ENCODE measurements at regions not wholly inside any gene's neighbourhood (a gene's known extent, or its start where the extent isn't known, plus 50 kb on each side); places are given as distances from the start of the nearest gene placed in this dataset.
"Not testable (repeated sequence)": the region's sequence is repeated elsewhere in the genome, so short reads cannot be mapped to it uniquely, and the experiment has no call there.

DNA sequence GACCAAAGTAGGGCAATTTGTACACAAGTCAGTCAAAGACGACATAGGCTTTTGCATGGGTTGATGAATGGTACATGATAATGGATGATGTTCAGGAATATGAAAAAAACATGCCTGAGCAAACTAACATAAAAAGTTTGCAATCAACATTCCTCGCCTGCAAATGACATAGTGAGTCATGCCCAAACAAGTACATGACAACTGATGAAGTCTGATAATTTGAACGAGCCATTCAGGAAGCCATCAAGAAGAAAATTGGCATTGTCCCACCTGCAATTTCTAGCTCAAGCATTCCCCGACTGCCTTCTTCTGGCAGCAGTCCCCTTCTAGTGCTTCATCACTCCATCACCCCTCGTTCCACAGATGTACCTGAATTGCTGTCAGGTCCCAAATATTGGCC, 118.4 kb upstream of the NR5A2 start:
- no peak for DNase-seq (ENCODE audit: low read depth in 3 of 3)

DNA sequence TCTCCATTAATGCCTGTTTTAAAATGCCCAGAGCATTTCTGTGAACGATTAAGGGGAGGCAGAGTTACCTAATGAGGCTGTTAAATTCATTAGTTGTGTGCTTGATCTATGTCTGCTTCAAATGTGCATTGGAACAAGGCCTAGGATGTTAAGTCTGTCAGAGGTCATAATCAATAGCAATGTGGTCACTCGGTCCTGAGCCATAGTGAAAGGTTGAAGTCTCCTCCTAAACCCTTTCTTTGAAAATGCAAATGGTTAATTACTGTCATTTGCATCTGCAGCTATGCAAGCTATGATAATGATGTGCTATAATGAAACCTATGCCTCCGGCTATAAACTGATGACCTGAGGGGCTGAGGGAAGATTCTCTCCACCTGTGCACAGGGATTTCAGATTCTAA, 114.2 kb upstream of the NR5A2 start:
- no peak for DNase-seq (ENCODE audit: low read depth in 3 of 3)

DNA sequence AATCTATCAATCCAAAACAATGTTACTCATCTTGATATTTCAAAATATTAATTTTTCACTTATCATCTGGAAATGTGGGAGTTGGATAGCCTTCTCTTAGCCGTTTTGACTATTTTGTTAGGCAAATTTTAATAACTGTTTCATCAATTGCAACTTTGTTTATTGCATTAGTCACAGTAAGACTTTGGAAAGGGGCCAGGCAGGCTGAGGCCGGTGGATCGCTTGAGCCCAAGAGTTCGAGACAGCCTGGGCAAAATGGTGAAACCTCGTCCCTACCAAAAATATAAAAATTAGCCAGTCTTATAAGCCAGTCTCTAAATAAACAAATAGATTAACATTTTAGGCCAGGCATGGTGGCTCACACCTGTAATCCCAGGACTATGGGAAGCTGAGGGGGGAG, 113.0 kb upstream of the NR5A2 start:
- no peak for DNase-seq (ENCODE audit: low read depth in 3 of 3)

DNA sequence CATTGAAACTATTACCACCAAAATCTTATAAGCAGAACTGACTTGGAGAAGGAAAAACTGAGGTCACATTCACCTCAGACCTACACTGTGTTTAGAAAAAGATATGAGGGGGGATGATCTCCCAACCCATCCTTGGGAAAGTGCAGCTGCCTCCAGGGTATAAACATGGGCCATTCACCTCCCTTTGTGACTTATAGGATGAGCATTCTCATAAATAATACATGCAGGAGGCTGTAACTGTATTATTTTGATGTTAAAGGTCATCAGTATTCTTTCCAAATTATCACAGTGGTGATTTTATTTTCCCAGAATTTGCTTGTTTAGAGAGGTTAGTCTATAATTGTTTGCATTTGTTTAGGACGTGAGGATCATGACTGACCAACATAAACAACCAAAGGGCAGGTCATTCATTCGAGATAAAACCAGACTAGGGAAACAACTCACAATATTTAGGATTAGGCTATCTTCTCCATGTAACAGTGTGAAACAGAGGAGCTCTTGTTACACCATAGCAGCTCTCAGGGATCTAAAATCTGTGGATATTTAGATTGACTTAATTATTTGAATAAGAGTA, 109.2 kb upstream of the NR5A2 start:
- DNase-seq (ENCODE audit: low read depth in 3 of 3), result no peak

- no peak for DNase-seq (ENCODE audit: low read depth in 3 of 3)
Observed at GRCh38 chr1:199920635-199921034, 106.9 kb upstream of the NR5A2 start.

GRCh38 chr1:199929556-199929955, 98.0 kb upstream of the NR5A2 start:
- no peak for DNase-seq (ENCODE audit: low read depth in 3 of 3)

- DNase-seq (ENCODE audit: low read depth in 3 of 3), result not testable (repeated sequence)
Observed at GRCh38 chr1:199930067-199930466, 97.4 kb upstream of the NR5A2 start.

DNA sequence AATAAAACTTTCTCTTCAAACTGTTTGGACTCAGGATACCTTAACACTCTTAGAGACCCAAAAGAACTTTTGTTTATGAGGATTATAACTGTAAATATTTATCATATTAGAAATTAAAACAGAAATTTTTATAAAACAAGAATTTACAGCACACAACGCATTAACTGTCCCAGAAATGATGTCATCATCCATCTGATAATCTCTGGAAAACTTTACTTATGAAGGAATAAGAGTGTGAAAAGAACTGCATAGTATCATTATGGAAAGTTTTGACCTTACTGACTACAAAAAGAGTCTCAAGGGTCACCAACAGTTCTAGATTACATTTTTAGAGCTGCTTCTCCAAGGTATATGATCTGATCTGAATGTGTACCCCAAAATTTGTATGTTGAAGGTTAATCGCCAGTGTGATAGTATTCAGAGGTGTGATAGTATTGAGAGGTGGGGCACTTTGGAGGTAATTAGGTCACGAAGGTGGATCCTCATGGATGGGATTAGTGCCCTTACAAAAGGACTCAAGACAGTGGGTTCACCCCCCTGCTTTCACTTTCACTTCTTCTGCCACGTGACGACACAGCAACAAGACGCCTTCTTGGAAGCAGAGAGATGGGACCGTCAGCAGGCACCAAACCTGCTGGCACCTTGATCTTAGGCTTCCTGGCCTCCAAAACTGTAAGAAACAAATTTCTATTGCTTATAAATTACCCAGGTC, 95.7 kb upstream of the NR5A2 start:
- DNase-seq (ENCODE audit: low read depth in 3 of 3), result peak in 1 of 3 experiments; percentile 2

DNA sequence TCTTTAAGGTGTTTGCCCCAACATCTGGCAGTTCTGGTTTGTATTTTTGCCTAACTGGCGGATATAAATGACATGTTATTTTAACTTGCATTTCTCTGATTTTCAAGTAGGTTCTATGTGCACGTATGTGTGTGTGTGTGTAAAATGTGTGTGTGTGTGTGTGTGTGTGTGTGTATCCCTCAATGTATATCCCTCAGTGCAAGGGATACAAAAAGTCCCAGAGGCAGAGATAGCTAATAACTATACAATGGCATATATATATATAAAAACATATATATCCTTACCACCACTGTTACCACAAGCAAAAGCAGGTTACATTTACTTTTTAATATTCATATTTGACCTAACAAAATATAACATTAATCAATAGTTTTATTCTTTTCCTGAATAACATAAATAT, 95.0 kb upstream of the NR5A2 start:
- no peak for DNase-seq (ENCODE audit: low read depth in 3 of 3)

DNA sequence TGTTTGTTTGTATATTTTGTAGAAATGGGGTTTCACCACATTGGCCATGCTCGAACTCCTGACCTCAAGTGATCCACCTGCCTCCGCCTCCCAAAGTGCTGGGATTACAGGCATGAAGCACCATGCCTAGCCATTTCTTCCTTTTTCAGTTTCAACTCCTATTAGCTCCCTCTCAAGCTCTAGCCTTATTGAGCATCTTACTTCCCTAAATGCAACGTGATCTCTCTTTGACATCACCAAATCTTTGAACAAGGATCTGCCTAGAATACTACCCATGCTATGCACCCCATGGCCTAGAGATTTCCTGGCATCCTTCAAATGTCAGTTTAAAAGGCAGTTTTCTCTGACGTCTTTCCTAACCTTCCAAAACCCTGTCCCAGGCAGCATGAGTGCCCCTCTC, 91.1 kb upstream of the NR5A2 start:
- no peak for DNase-seq (ENCODE audit: low read depth in 3 of 3)

- DNase-seq (ENCODE audit: low read depth in 3 of 3), result no peak
Observed at GRCh38 chr1:199937161-199937560, 90.3 kb upstream of the NR5A2 start.

GRCh38 chr1:199937661-199938060, 89.8 kb upstream of the NR5A2 start:
- no peak for DNase-seq (ENCODE audit: low read depth in 3 of 3)

DNA sequence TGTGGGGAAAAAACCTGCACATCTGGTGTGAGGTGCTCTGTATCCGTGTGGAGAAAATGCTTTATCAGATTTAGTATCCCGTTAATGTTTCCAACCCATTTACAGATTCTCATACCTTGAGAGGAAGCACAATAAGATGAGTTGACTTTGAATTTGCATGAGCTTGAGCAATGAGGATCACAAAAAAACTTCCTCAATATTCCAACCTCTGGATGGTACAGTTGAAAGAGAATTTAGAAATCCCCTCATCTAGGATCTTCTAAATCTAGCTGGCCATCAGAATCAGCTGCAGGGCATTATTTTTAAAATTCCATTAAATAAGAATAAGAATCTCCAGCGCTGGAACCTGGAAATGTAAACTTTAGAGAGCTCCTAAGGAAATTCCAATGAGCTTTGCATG, 82.5 kb upstream of the NR5A2 start:
- no peak for DNase-seq (ENCODE audit: low read depth in 3 of 3)

- no peak for DNase-seq (ENCODE audit: low read depth in 3 of 3)
Observed at GRCh38 chr1:199945591-199945990, 81.9 kb upstream of the NR5A2 start.

- no peak for DNase-seq (ENCODE audit: low read depth in 3 of 3)
Observed at GRCh38 chr1:199946305-199947155, 81.0 kb upstream of the NR5A2 start.

DNA sequence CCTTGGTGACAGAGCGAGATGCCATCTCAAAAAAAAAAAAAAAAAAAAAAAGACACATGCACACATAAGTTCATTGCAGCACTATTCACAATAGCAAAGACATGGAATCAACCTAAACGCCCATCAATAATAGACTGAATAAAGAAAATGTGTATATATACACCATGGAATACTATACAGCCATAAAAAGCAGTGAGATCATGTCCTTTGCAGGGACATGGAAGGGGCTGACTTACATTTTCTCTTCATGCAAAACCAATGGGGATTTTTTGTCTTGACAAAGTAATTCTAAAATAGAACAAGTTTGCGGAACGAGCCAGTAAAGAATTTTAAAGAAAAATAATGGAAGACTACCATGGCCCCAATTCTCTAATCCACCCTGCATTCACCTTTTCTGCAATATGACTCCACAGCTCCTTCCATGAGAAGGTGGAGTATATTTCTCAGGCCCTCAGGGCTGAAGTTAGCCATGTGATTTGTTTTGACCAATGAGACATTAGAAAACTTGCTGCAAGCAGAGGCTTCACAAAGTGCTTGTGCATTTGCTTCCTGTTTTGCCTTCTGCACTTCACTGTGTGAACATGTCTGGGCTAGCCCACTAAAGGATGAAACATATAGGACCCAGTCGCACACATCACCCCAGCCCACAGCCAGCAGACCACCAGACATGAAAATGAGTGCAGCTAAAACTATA, 78.8 kb upstream of the NR5A2 start:
- no peak for DNase-seq (ENCODE audit: low read depth in 3 of 3)

- DNase-seq (ENCODE audit: low read depth in 3 of 3), result not testable (repeated sequence)
Observed at GRCh38 chr1:199951005-199951404, 76.5 kb upstream of the NR5A2 start.

DNA sequence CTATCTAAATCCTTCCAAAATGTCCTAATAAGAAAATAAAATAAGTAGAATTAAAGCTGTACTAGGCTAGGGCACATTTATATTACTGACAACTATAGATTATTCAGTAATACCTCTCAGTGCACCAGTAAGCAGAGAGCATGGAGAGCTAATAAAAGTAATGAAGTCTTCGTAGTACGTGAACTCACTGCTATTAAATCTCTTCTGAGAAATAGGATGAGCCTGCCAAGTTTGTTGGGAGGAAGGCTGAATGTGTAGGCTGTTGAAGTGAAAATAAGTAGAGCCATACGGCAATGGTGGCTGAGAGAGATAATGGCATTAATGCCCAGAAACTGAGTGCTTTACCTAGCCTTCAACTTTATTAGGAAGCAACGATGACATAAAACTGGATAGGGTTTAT, 73.9 kb upstream of the NR5A2 start:
- no peak for DNase-seq (ENCODE audit: low read depth in 3 of 3)

- no peak for DNase-seq (ENCODE audit: low read depth in 3 of 3)
Observed at GRCh38 chr1:199954699-199955098, 72.8 kb upstream of the NR5A2 start.

DNA sequence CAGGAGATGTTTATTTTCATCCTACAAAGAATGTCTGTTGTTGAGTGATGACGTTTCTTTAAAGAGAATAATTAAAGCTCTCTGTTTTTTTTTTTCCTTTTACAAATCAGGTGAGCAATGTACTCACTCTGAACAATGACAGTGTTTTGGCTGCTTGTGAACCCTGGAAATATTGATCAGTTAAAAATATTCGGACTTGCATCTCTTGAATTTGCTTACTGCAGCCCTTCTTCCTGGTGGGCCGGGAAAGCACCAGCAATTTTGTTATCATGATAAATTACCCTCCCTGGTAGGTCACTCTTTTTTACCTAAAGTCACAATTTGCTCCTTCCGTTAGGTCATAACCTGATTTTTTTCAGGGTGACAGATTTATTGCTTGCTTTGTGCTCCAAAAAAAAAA, 72.3 kb upstream of the NR5A2 start:
- DNase-seq (ENCODE audit: low read depth in 3 of 3), result no peak

- DNase-seq (ENCODE audit: low read depth in 3 of 3), result no peak
Observed at GRCh38 chr1:199956005-199956404, 71.5 kb upstream of the NR5A2 start.

DNA sequence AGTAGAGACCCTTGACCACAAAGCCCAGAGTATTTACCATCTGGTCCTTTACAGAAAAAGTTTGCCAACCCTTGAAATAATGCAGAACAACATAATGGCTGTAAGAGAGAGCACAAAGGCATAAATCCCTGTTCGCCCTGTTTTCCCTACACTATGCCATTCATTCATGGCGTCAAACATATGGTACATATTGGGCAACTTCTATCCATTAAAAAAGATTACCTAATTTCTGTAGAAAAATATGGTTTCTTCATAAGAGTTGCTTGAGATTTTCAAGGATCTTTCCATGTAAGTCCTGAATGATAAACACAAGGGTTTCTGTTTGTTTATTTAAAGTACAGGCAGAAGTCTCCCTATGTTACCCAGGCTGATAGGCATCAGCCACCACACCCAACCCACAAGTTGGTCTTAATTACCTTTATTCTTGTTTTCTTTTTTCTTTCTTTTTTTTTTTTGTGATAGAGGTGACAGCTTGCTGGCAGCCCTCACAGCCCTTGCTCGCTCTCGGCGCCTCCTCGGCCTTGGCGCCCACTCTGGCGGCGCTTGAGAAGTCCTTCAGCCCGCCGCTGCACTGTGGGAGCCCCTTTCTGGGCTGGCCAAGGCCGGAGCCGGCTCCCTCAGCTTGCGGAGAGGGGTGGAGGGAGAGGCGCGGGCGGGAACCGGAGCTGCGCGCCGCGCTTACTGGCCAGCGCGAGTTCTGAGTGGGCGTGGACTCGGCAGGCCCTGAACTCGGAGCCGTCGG, 68.3 kb upstream of the NR5A2 start:
- no peak for DNase-seq (ENCODE audit: low read depth in 3 of 3)

All from stimulated activated CD4-positive, alpha-beta T cell treated with anti-CD3 and anti-CD28 coated beads, TNF-alpha, amount 100 ng/mL, for 4 hours (primary cell).